Stimulated activated CD4-positive, alpha-beta T cell treated with anti-CD3 and anti-CD28 coated beads, Interleukin-12 subunit alpha, Interleukin-12 subunit beta, amount 100 ng/mL, for 48 hours (primary cell): ENCODE measurements at regions not wholly inside any gene's neighbourhood (a gene's known extent, or its start where the extent isn't known, plus 50 kb on each side); places are given as distances from the start of the nearest gene placed in this dataset.

ENCODE experiments used
- DNase-seq, 3 donors: peaks; one replicate each; pipeline ENCODE4 v3.0.0-alpha.2; 2020; ENCODE audit warnings: low read depth in 2 of 3, low spot score in 1 of 3

DNA sequence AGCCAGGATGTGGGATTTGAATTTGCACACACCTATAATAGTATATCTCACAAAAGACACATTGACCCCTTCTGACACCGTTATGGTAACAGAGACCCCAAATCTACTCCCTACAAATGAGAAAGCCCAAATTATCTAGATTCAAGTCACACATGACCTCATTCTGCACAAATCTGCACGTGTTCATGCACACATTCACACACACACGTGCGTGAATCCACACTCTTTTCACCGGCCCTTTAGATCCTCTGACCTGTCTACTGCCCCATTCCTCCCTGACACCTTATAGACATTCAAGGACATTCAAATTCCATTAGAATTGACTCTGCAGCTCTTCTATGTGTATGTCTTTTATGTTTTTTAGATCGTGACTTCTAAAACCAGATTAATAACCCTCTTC is 627.8 kb upstream of the ID2 start:
- no peak for DNase-seq

DNA sequence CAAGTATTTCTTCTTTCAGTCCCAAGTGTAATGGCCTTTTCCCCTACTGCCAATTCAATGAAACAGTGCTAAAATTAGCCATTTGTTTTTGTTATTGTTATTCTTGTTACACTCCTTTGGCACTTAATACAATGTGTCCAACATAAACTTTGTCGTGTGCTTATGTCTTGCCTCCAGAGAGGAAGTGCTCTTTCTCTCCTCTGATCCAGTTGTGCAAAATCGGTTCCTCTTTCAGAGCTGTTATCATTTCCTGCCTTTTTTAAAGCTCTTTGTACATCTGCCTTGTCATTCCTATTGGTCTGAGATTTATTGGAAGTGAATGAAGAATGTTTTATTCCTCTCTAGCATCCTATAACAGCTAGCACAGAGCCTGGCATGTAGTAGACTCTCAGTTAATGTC is 623.2 kb upstream of the ID2 start:
- DNase-seq = no peak

DNA sequence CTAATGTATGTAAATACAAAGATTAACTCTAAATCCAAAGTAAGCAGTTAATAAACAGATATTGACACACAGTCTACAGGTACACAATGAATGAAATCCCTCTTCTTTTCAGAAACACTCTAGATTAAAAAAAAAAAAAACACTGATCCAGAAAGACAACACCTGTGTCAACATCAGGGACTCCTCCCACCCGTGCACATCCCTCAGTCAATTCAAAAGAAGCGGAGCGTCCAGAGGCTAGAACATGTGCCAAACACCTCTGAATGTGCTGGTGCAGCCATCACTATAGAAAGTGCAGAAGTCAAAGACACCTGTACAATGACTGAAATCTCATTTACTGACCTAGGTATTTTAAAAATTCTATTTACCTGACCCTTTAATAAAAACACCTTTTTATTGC is 622.6 kb upstream of the ID2 start:
- no peak for DNase-seq

DNA sequence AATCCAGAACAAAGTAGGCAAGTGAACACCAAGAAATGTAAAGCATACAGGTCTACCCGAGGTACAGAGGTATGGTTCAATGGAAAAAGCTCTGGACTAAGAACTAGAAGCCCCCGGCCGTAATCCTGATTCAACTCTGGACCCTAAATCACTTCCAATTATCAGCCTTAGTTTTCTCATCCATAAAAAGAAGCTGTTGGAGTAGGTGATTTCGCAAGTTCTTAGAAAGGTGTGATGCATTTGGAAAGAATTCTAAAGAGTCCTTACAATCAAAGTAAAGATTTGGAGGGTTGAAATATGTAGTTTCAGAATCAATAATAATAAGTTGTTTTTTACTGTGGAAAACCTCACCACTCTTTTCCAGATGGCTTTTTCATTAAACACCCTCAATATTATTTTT is 622.1 kb upstream of the ID2 start:
- DNase-seq = no peak

DNA sequence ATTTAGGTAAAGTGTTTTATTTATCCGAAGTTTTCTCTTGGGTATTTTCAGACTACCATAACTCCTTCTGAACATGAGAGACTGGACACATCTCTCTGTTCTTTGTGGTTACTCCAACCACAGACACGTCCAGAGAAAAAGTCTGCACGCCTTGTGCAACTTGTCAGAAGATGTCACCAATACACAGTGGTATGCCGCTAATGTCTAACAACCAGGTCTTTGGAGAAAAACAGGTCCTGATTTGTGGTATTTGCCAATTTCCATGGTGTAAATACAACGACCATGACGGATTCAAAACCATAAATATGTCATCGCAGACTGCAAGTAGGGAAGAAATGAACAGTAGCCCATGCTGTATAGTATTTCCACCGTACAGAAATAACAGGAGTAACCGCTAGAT is 620.6 kb upstream of the ID2 start:
- DNase-seq = no peak

DNA sequence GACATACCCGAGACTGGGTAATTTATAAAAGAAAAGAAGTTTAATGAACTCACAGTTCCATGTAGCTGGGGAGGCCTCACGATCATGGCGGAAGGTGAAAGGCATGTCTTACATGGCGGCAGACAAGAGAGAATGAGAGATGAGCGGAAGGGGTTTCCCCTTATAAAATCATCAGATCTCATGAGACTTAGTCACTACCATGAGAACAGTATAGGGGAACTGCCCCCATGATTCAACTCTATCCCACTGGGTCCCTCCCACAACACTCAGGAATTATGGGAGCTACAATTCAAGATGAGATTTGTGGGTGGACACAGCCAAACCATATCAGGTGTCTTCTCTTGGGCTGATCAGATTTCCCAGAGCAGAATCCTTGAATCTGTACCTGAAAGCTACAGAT is 617.3 kb upstream of the ID2 start:
- DNase-seq = no peak

DNA sequence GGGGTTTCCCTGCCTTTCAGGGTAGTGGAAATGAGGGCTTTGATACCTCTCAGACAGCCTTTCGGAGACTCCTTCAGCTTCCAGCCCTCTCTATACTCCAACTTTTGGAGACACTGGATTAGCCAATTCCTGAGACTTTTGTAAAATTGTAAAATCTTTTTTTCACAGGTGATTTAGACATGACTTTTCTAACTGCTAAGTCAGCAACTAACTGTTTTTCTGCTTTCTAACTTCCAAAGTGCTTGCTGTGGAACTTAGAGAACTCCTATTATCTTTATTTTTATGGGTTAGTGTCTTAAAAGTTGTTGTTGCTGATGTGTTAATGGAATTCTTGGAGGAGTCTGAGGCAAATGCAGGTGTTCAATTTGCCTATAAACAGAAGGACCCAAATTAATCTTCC is 616.7 kb upstream of the ID2 start:
- DNase-seq = no peak

DNA sequence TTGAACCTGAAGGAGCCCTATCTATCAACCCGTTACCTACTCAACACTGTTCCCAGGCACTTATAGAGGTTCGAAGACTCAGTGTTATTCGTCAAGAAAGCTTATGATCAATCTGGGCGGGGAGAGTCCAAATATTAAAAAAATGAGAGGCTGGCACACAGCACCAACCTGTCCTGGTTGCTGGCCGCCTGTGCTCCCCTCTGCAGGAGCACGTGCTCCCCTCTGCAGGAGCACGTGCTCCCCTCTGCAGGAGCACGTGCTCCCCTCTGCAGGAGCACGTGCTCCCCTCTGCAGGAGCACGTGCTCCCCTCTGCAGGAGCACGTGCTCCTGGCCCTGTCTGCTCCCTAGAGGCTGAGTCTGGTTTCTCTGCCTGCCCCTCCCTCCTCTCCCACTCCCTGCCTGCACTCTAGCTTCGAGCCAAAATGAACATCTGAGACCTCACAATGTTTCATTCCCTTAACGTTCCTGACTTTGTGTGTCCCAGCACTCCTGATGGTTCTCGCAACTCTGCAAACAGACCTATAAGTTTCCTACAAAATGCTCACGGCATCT is 614.0 kb upstream of the ID2 start:
- DNase-seq = no peak

DNA sequence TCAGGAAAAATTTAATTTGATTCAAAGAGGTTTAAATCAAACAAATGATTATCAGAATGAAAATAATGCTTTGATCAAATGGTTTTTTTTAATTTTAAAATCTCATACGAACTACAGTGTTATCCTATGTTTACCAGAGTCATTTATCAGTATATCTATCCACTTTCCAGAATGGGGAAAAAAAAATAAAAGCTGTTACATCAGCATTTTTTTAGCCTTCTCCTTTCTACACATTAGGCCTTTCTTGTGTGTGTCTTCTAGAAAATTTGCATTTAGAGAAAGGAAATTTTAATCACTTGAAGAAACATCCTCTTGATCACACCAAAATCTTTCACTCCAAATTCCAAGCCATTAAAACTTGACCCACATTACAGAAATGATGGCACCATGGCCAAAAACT is 608.9 kb upstream of the ID2 start:
- no peak for DNase-seq

DNA sequence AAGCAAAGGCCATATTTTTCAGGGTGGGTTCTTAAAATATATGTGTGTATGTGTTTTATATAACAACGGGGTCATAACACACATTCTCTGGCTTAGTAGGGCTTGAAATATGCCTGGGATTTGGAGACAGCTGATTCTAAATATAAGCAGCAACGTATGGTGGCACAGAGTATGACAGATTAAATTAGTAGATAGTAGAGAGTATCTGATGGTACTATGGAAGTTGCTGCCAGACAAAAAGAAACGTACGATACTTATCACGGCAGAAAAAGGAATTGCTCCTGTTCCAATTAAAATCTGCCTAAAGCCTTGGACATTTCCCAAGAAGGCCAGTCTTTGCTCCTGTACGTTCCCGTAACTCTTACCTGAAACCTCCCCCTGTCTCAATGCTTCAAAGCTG is 607.9 kb upstream of the ID2 start:
- no peak for DNase-seq

DNA sequence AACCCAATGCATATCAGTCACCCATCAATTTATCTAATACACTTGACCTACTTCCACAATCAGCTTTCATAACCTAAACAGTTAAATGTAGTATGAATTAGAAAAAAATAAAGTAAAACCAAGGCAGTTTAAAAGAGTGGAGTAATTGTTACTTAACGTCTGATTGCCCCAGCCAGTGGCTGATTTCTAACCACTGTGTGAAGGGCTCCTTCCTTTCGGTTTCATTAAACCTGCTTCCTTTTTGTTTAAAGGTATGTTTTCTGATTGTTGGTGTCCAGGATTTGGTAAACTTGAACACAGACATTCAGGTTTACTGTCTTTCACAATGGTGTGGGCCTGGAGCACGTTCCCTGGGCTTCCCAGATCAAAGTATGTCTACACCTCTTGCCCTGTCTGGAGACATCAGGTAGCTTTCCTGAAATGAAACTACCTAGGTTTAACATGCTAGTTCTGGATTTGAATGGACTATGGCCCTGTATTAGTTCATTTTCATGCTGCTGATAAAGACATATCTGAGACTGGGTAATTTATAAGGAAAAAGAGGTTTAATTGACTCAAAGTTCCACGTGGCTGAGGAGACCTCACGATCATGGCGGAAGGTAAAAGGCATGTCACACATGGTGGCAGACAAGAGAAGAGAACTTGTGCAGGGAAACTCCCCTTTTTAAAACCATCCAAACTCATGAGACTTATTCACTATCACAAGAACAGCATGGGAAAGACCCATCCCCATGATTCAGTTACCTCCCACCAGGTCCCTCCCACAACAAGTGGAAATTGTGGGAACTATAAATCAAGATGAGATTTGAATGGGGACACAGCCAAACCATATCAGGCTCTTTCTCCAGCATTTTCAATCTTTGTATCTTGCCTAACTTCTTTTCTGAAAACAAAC is 605.2 kb upstream of the ID2 start:
- no peak for DNase-seq

DNA sequence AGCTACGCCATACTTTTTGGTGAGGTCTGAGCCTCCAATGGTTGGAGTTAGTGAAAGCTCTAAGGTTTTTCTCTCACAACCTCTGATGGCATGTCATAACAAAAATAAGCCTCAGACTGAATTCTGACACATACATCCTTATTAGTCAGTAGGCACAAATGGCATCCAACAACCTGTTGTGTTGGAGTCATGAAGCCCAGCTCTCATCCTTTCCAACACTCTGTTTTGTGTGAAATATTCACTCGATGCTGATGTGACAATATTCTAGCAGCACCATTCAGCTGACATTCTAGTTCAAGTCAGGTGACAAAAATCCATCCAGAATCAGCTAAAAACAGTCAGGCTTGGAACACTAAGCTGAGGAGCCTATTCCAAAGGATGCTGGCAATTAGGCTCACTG is 603.2 kb upstream of the ID2 start:
- no peak for DNase-seq

DNA sequence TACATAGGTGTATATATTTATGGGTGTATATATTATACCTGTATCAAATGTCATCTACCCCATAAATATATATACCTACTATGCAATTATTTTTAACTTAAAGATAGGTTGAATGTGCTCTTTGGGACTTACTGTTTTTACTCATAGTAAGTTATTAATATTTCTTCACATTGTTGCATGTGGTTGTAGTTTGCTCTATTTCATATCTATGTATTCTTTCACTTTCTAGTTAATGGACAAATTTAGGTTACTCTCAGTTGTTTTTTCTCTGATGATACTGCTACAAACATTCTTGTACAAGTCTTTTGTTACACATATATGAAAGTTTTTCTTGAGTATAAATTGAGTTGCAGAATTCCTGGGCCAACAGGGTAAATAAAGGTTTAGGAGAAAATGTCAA is 601.8 kb upstream of the ID2 start:
- DNase-seq = no peak

DNA sequence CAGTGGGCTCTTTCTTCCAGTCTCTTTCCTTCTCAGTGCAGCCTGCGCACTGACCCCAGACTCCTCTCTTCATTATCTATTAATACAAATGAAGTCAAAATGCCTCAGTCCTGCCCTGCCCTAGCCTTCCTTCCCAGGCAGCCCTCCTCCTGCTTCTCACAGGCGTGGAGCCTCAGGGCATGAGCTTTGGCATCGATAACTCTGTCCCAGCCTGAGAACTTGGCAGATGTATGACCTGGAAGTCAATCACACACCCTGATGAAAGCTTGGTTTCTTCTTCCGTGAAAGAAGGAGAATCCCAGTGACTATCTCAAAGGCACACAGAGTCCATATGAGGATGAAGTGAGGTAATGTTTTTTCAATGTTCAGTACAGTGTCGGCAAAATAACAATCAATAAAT is 600.7 kb upstream of the ID2 start:
- DNase-seq = no peak

DNA sequence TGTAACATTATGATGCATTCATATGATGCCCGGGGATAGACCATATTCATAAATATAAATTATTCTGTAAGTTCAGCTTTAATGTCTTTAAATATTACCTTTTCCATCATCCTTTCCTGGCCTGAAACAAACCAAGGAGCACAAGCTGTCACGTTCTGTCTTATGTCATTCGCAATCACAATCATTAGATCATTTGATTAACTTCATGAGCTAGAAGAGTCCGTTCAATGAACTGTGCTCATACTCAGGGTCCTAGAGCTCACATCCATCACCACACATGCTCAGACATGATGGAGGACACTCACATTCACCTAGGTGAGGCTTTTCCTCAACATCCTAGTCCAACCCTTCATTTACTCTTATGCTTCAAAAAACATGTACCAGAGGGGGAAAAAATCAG is 599.0 kb upstream of the ID2 start:
- no peak for DNase-seq

DNA sequence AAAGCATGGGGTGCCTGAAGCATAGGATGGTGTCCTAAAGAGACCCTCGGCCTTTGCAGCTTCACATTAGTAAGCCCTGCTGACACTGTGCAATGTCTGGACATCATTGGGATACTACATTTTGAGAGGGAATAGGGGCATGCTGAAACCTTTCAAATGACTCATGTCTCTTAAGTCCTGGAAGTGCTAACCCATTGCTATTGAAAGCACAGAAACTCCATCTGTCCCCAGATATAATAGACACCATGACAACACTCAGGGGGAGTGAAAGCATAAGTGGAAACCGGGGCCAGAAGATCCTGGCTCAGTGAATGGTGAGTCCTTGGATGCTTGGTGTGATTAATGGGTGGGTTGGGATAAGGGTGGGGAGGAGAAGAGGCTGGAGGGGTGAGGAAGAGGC is 595.5 kb upstream of the ID2 start:
- no peak for DNase-seq

DNA sequence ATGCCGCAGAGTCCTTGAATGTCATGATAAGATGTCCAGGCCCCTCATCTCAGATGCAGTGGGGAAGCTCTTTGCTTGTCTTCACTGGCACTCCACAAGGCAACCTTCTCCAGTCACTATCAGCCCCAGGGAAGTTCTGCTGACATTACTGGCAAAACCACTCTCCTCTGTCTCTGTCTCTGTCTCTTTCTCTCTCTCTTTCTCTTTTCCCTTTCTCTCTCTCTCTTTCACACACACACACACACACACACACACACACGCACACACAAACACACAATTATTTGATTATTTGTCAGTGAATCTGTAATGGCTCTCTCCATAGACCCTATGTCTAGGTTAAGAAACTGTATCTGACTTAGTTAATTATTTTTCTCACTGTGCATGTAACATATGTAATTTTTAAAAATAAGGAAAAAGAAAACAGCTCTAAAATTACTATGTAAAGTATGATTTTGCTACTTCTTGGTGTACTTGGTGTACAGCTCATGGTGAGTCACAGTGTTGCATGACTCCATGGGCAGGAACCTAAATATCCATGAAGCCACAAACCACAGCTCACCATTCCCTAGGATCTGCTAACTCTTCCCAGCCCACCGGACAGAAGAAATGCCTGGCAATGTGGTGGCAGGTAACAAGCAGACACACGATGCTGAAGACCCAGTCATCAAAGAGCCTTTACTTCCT is 594.9 kb upstream of the ID2 start:
- DNase-seq = no peak

DNA sequence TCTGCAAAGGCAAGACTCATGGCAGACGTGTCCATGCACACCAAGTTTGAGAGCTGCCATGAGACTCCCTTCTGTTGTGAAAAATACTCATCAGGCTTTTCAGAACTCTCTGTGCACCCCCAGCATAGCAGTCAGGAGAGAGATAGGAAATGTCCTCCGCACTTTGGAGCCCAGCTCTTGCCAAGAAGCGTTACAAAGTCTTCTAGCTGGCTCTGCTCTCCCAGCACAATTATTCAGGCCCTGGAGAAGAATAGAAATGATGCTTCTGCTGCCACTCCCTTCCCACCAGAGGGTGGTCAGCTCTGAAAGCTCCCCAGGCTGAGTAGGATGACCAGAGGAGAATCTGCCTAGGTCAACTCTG is 594.4 kb upstream of the ID2 start:
- DNase-seq = no peak

DNA sequence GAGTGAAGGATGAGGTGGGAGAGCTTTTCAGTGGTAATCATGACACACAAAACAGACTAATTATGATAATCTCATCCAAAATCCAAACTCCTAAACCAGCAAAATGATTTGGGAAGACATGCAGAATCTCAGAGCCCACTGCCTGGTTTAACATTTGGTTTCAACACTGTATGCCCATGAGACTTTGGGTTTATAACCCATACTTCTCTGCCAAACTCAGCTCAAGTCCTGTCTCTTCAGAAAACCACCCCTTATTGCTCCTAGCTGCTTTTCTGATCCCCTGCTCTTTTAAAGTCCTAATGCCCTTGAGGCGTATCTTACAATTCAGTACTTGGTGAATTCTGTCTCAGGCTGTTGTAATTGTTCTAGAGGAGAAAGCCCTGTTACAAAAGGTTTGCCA is 593.0 kb upstream of the ID2 start:
- no peak for DNase-seq

DNA sequence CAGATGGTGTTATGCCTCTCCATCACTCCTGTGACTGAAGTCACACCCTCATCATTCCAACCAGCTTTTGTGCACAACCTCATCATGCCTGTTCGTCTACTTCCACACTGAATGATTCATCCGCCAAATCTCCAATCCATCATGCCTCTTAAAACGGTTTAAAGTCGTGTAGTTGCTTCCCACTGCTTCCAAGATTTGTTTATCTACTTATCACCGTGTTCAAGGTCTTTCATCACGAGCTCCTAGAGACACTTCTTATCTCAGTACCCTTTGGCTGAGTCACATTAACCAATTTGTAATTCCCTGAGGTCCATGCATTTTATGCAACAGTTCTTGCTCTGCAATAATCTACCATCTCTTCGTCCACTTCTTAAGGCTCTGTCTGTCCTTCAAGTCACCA is 592.3 kb upstream of the ID2 start:
- no peak for DNase-seq

DNA sequence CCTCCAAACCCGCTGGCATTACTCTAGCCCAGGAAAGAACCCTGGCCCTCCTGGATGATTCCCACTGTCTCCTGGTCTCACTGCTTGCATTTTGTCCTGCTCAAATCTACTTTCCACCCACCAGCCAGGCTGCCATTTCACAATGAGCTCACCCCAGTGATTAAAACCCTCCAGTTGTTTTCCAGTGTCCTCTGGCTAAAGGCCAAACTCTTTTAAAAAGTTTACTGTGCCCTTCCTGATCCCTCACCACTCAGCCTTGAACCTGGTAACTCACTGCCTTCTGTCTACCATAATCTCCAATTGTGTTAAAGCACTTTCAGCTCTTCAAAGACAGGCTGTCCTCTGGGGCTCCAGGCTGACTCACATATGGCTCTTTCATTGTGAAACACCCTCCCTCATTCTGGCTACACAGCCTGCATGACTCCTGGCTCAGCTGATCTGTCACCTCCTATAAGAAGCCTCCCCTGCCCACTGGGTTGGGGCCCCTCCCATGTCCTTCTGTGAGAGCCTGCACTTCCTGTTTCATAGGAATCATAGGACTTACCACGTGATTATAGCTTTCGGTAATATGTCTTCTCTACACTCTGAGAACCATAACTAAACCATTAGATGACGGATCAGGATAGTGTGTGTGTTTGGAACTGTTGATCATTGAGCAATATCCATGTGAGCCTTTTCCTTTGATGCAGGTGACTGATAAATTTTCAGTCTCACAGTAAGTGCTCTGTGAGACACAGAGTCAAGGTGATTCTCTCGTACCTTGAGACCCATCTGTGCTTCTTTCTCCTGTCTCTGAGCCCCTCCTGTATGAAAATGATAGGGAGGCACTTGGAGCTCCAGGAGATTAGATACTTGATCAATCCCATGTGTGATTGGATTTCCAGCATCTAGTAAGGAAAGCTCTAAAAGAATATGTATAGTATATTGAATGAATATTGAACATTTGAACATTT is 590.8 kb upstream of the ID2 start:
- peak; percentile 62 to 79 (median 70) for DNase-seq

DNA sequence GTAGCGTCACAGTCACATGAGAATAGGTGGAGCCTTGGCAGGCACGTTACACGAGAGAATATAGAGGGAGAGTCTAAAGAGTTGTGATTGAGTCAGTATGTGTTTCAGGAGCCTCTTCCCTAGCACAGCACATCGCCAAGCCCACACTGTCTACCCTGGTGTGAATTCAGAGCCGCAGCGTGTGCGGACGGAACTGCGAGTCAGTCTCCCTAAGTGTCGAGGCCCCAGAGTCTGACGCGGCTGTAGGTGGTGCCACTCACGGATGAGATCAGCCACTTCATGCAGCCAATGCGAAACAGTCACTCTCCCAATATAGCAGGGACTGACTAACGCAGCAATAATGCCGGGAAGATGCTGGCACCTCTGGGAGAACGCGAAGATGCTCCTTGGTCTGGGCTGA is 587.3 kb upstream of the ID2 start:
- no peak for DNase-seq
